IMR-90 (cell line): ENCODE measurements at regions not wholly inside any gene's neighbourhood (a gene's known extent, or its start where the extent isn't known, plus 50 kb on each side); places are given as distances from the start of the nearest gene placed in this dataset.

Source experiments
- ATAC-seq: fragments of 200-7000 bp; cut with Tn5 transposase; 2 replicates; pipeline ENCODE4 v1.9.1; 2020; ENCODE audit warnings: low read depth, mild to moderate bottlenecking, moderate library complexity
- BruUV-seq: library from RNA; stranded (reverse); fragments of 400-500 nt; replicated peaks from 2 replicates; lab custom pipeline; 2021; lab: Mats Ljungman, UMichigan
- CTCF ChIA-PET: fragments of 300-600 bp; formaldehyde crosslinking; extraction: SDS; loops from one replicate; lab custom pipeline; 2021; ENCODE audit warnings: antibody characterized with exemption; lab: Yijun Ruan, JAX
- POLR2A ChIA-PET: fragments of 300-600 bp; sonication (Branson Sonifier 250); formaldehyde crosslinking; loops from one replicate; lab custom pipeline; 2022; ENCODE audit warnings: antibody characterized with exemption; ENCODE audit not compliant: unreplicated experiment; lab: Charles Lee
- DNase-seq: peaks from one replicate; pipeline ENCODE4 v3.0.0; 2013
- H2AFZ ChIP-seq: replicated peaks from 2 replicates; pipeline ENCODE3; 2013; ENCODE audit warnings: low read length, mild to moderate bottlenecking; ENCODE audit not compliant: poor library complexity
- H2AK5ac ChIP-seq: 2 replicates; pipeline ENCODE4 v1.6.1; 2013; ENCODE audit warnings: low read depth, low read length, inconsistent platforms
- H2AK9ac ChIP-seq: replicated peaks from 2 replicates; pipeline ENCODE3; 2013; ENCODE audit warnings: mild to moderate bottlenecking, low read depth, low read length, moderate library complexity; ENCODE audit not compliant: poor library complexity
- H2BK120ac ChIP-seq: 2 replicates; pipeline ENCODE4 v1.6.1; 2013; ENCODE audit warnings: low read depth, low read length, inconsistent platforms
- H2BK15ac ChIP-seq: 3 replicates; pipeline ENCODE4 v1.6.1; 2013; ENCODE audit warnings: low read depth, low read length, inconsistent platforms
- H2BK20ac ChIP-seq: 2 replicates; pipeline ENCODE4 v1.6.1; 2013; ENCODE audit warnings: low read depth, mild to moderate bottlenecking, inconsistent platforms, low read length, moderate library complexity
- H2BK5ac ChIP-seq: 2 replicates; pipeline ENCODE4 v1.6.1; 2013; ENCODE audit warnings: mild to moderate bottlenecking, low read depth, low read length, inconsistent platforms; ENCODE audit not compliant: poor library complexity, severe bottlenecking
- H3K14ac ChIP-seq: replicated peaks from 2 replicates; pipeline ENCODE4 v1.6.1; 2013; ENCODE audit warnings: low read depth, low read length, inconsistent platforms
- H3K18ac ChIP-seq: 2 replicates; pipeline ENCODE4 v1.6.1; 2013; ENCODE audit warnings: low read depth, low read length, control low read depth
- H3K23ac ChIP-seq: 2 replicates; pipeline ENCODE4 v1.6.1; 2013; ENCODE audit warnings: low read depth, low read length, inconsistent platforms
- H3K27ac ChIP-seq: 2 replicates; pipeline ENCODE4 v1.5.1; 2013; ENCODE audit warnings: mild to moderate bottlenecking, control low read depth, low read length; ENCODE audit not compliant: insufficient read depth
- H3K27me3 ChIP-seq: 2 replicates; pipeline ENCODE4 v1.6.1; 2013; ENCODE audit warnings: low read length; ENCODE audit not compliant: control insufficient read depth, insufficient read depth
- H3K36me3 ChIP-seq: 2 replicates; pipeline ENCODE4 v1.6.1; 2013; ENCODE audit warnings: low read length, mixed read lengths; ENCODE audit not compliant: control insufficient read depth, insufficient read depth
- H3K4ac ChIP-seq: 2 replicates; pipeline ENCODE4 v1.6.1; 2013; ENCODE audit warnings: low read depth, low read length, inconsistent platforms
- H3K4me1 ChIP-seq: 2 replicates; pipeline ENCODE4 v1.6.1; 2013; ENCODE audit warnings: low read length, mixed read lengths; ENCODE audit not compliant: control insufficient read depth, insufficient read depth
- H3K4me2 ChIP-seq: 2 replicates; pipeline ENCODE4 v1.6.1; 2013; ENCODE audit warnings: low read depth, mild to moderate bottlenecking, control low read depth, low read length, moderate library complexity
- H3K4me3 ChIP-seq: 2 replicates; pipeline ENCODE4 v1.5.1; 2013; ENCODE audit warnings: low read depth, mild to moderate bottlenecking, control low read depth, low read length, moderate library complexity; ENCODE audit not compliant: insufficient read depth
- H3K56ac ChIP-seq: 2 replicates; pipeline ENCODE4 v1.6.1; 2013; ENCODE audit warnings: low read length, inconsistent platforms; ENCODE audit not compliant: insufficient read depth; ENCODE audit errors: extremely low read depth
- H3K79me1 ChIP-seq, 2 experiments: 2 replicates each; pipeline ENCODE4 v1.6.1; 2013; ENCODE audit warnings: low read length in 2 of 2, inconsistent platforms in 1 of 2, low read depth in 1 of 2
- H3K9ac ChIP-seq: 2 replicates; pipeline ENCODE4 v1.6.1; 2013; ENCODE audit warnings: low read depth, low read length, control low read depth
- H3K9me1 ChIP-seq: 2 replicates; pipeline ENCODE4 v1.6.1; 2013; ENCODE audit warnings: low read length, inconsistent platforms; ENCODE audit not compliant: insufficient read depth
- H3K9me3 ChIP-seq: 2 replicates; pipeline ENCODE4 v1.6.1; 2013; ENCODE audit warnings: low read length; ENCODE audit not compliant: control insufficient read depth, insufficient read depth
- H4K20me1 ChIP-seq: 2 replicates; pipeline ENCODE4 v1.6.1; 2013; ENCODE audit warnings: low read length, inconsistent platforms; ENCODE audit not compliant: insufficient read depth
- H4K5ac ChIP-seq: 2 replicates; pipeline ENCODE4 v1.6.1; 2013; ENCODE audit warnings: mild to moderate bottlenecking, low read depth, low read length, control low read depth
- H4K8ac ChIP-seq, 2 experiments: 2 replicates each; pipeline ENCODE4 v1.6.1; 2013; ENCODE audit warnings: low read depth in 2 of 2, low read length in 2 of 2, control low read depth in 1 of 2, inconsistent platforms in 1 of 2
- H4K91ac ChIP-seq: 2 replicates; pipeline ENCODE4 v1.6.1; 2013; ENCODE audit warnings: low read depth, low read length, inconsistent platforms; ENCODE audit not compliant: insufficient read depth
- MAFK ChIP-seq: IDR thresholded peaks from 2 replicates; pipeline ENCODE4 v1.6.1; 2012; ENCODE audit warnings: low read depth, low read length, improper control_type of control experiment
- WGBS, 2 experiments: methylation state at CpG; one replicate each; pipeline versions ENCODE4 v1.1.5 to v1.1.7; 2013; ENCODE audit warnings: missing lambda C conversion rate in 2 of 2; ENCODE audit not compliant: insufficient read length in 1 of 2; ENCODE audit errors: extremely low coverage in 2 of 2; 5-methylcytosine and 5-hydroxymethylcytosine counted together
- dilution Hi-C: fragments of 300-500 bp; cut with HindIII; formaldehyde crosslinking; loops from one replicate; pipeline ENCODE4 v1.14.3; 2018; ENCODE audit warnings: low sequenced_read_pairs; ENCODE audit not compliant: unreplicated experiment
- in situ Hi-C: fragments of 300-500 bp; cut with MboI; formaldehyde crosslinking; loops from 3 replicates; pipeline ENCODE4 v1.14.3; 2019; ENCODE audit warnings: low sequenced_read_pairs, inconsistent platforms, mixed read lengths
- intact Hi-C: fragments of 100-400 bp; cut with micrococcal nuclease; formaldehyde crosslinking; loops from 2 replicates; pipeline ENCODE4 v1.10.0; 2022
- TF ChIP-seq, protein P1 (sequence below): fragments of 150-350 bp; IDR thresholded peaks from 2 replicates; pipeline ENCODE4 v1.6.1; 2016; ENCODE audit warnings: low read depth, mild to moderate bottlenecking, low read length, moderate library complexity, borderline replicate concordance

DNA sequence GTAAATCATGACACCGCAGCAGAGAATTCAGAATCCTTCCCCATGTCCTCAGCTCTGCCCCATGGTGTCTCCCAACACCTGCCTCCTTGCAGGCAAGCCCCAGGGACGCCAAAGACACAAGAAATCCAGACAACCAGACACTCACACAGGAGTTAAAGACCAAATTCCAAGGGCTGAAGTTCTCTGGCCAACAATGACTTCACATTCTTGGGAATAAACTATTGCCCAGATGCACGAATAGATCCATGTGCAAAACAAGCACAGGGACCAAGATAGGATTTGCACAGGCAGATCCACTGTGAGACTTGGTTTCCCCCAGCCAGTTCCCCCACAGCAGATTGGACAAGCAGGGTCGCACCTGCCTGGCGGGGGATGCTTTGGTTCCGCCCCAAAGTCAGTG, 246.7 kb downstream of the SOD2 start:
- intact Hi-C loops: no loop called here

More for the DNA sequence above, 246.7 kb downstream of the SOD2 start:
- POLR2A ChIA-PET: no interaction called here
- H4K20me1 ChIP-seq: no peaks in the 10 kb centered on the region
- WGBS, 2 experiments: no CpG with 5 or more reads among the region's 6 CpGs
- H2AK5ac ChIP-seq: no peak overlapping the region
- H3K4me3 ChIP-seq: no peak overlapping the region
- no peak overlapping the region for H3K14ac ChIP-seq
- no peak for DNase-seq
- in situ Hi-C loops (no loop called here), dilution Hi-C loops (no loop called here)
- no peaks in the 10 kb centered on the region for H3K9me3 ChIP-seq
- H3K23ac ChIP-seq: no peak overlapping the region
- H3K27ac ChIP-seq: no peak overlapping the region
- no peak overlapping the region for H2BK120ac ChIP-seq
- no peak overlapping the region for H4K5ac ChIP-seq
- H3K27me3 ChIP-seq: no peaks in the 10 kb centered on the region
- no peak overlapping the region for H2BK20ac ChIP-seq
- H3K79me1 ChIP-seq: no peaks in the 10 kb centered on the region
- no peak overlapping the region for H4K91ac ChIP-seq
- H3K36me3 ChIP-seq: no peaks in the 10 kb centered on the region
- H3K56ac ChIP-seq: no peak overlapping the region
- no peak for ATAC-seq
- no peak overlapping the region for H2BK5ac ChIP-seq
- no peaks in the 10 kb centered on the region for H3K9me1 ChIP-seq
- H2BK15ac ChIP-seq: no peak overlapping the region
- H3K18ac ChIP-seq: no peak overlapping the region
- H3K9ac ChIP-seq: no peak overlapping the region
- H3K4ac ChIP-seq: no peak overlapping the region
- no peak overlapping the region for H4K8ac ChIP-seq
- no peak overlapping the region for H2AK9ac ChIP-seq
- BruUV-seq: no TSS peak
- no peak overlapping the region for H3K4me2 ChIP-seq
- TF ChIP-seq, protein P1, sequence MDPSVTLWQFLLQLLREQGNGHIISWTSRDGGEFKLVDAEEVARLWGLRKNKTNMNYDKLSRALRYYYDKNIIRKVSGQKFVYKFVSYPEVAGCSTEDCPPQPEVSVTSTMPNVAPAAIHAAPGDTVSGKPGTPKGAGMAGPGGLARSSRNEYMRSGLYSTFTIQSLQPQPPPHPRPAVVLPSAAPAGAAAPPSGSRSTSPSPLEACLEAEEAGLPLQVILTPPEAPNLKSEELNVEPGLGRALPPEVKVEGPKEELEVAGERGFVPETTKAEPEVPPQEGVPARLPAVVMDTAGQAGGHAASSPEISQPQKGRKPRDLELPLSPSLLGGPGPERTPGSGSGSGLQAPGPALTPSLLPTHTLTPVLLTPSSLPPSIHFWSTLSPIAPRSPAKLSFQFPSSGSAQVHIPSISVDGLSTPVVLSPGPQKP: no peak
- no peak for TF ChIP-seq MAFK
- no peak overlapping the region for H2AFZ ChIP-seq
- no peaks in the 10 kb centered on the region; the same call in 1 of the 2 replicates for H3K4me1 ChIP-seq
- CTCF ChIA-PET: no interaction called here
